ENCODE measurements at regions not wholly inside any gene's neighbourhood (a gene's known extent, or its start where the extent isn't known, plus 50 kb on each side); places are given as distances from the start of the nearest gene placed in this dataset.

DNA sequence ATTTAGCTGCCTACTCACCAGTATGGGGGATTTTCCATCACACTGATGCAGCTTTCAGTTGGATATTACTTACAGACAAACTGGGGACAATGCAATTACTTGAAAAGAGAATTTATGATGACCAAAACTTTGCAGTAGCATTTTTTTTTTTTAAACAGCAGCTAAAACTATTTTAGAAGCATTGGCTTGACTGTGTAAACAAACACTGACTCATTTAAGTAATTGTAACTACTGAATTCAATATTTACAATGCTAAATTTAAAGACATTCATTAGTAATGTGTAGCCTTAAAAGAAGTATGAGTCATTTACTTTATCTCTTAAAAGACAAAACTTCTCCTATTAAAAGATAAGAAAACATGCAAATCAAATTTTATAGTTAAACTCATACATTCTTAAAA, 295.9 kb upstream of the FERMT1 start:
- no peaks in the 10 kb centered on the region for H3K9me1 ChIP-seq (ENCODE audit: control insufficient read depth, extremely low read depth, insufficient read depth, low read length)
- H3K36me3 ChIP-seq (ENCODE audit: control insufficient read depth in 2 of 2, extremely low read depth in 1 of 2, insufficient read depth in 2 of 2, low read length in 2 of 2) = no peaks in the 10 kb centered on the region
- TF ChIP-seq EZH2 (IDR thresholded peaks at IDR 0.05; ENCODE audit: low read length) = no peak
- TF ChIP-seq, protein P1, sequence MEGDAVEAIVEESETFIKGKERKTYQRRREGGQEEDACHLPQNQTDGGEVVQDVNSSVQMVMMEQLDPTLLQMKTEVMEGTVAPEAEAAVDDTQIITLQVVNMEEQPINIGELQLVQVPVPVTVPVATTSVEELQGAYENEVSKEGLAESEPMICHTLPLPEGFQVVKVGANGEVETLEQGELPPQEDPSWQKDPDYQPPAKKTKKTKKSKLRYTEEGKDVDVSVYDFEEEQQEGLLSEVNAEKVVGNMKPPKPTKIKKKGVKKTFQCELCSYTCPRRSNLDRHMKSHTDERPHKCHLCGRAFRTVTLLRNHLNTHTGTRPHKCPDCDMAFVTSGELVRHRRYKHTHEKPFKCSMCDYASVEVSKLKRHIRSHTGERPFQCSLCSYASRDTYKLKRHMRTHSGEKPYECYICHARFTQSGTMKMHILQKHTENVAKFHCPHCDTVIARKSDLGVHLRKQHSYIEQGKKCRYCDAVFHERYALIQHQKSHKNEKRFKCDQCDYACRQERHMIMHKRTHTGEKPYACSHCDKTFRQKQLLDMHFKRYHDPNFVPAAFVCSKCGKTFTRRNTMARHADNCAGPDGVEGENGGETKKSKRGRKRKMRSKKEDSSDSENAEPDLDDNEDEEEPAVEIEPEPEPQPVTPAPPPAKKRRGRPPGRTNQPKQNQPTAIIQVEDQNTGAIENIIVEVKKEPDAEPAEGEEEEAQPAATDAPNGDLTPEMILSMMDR (optimal IDR thresholded peaks at IDR 0.05 in 1 of 3, IDR thresholded peaks at IDR 0.05 in 1 of 3, conservative IDR thresholded peaks at IDR 0.05 in 1 of 3; ENCODE audit: extremely low read depth in 1 of 3, insufficient read depth in 2 of 3, low read length in 3 of 3) = no peak
- H3K4me1 ChIP-seq (ENCODE audit: control insufficient read depth, extremely low read depth, insufficient read depth, low read length) = no peaks in the 10 kb centered on the region
- no peak overlapping the region for H3K4me2 ChIP-seq (ENCODE audit: control insufficient read depth, extremely low read depth, insufficient read depth, low read depth, low read length)
- no peaks in the 10 kb centered on the region for H4K20me1 ChIP-seq (ENCODE audit: control insufficient read depth, extremely low read depth, insufficient read depth, low read length)
- H3K4me3 ChIP-seq (ENCODE audit: control insufficient read depth in 2 of 3, extremely low read depth in 1 of 3, insufficient read depth in 2 of 3, low read depth in 1 of 3, low read length in 3 of 3) = no peak overlapping the region
- H2AFZ ChIP-seq (ENCODE audit: control insufficient read depth, low read length) = no peak overlapping the region
- no peak overlapping the region for H3K27ac ChIP-seq (ENCODE audit: control insufficient read depth, insufficient read depth, low read length)
- no peak overlapping the region for H3K9ac ChIP-seq (ENCODE audit: control insufficient read depth, extremely low read depth, insufficient read depth, low read length)
- no peaks in the 10 kb centered on the region for H3K9me3 ChIP-seq (ENCODE audit: control insufficient read depth, low read depth, low read length)
- dilution Hi-C loops (cut with MboI; ENCODE audit: extremely low pct_ligation_motif_present, low sequenced_read_pairs) = no loop called here
- DNase-seq (ENCODE audit: low read depth, low spot score) (no peak), FAIRE-seq (no peak)
- no peaks in the 10 kb centered on the region for H3K27me3 ChIP-seq (ENCODE audit: control insufficient read depth, extremely low read depth, insufficient read depth, low read length)
- H3K79me2 ChIP-seq (ENCODE audit: control insufficient read depth, insufficient read depth, low read length) = no peaks in the 10 kb centered on the region

DNA sequence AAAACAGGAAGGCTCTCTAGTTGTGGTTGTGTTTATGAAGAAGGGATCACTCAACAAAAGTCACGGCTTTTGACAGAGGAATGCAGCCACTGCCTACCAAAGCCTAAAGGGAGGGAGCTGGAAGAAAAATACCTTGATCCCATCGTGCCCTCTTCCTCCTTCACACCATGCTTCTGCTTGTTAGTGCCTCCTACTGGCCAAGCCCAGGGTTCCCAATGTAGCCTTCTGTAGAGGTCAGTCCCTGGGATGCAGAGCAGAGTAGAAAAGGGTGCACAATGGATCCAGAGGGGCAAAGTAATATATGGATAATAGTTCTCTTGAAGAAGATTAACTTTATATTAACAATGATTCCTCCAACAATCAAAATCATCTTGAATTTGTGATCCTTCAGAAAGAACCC, 293.5 kb upstream of the FERMT1 start:
- no peak for TF ChIP-seq EZH2 (IDR thresholded peaks at IDR 0.05; ENCODE audit: low read length)
- TF ChIP-seq, protein P1 (optimal IDR thresholded peaks at IDR 0.05 in 1 of 3, IDR thresholded peaks at IDR 0.05 in 1 of 3, conservative IDR thresholded peaks at IDR 0.05 in 1 of 3; ENCODE audit: extremely low read depth in 1 of 3, insufficient read depth in 2 of 3, low read length in 3 of 3) = no peak
- H3K36me3 ChIP-seq (ENCODE audit: control insufficient read depth in 2 of 2, extremely low read depth in 1 of 2, insufficient read depth in 2 of 2, low read length in 2 of 2) = no peaks in the 10 kb centered on the region
- no peaks in the 10 kb centered on the region for H3K9me1 ChIP-seq (ENCODE audit: control insufficient read depth, extremely low read depth, insufficient read depth, low read length)
- no peak overlapping the region for H3K27ac ChIP-seq (ENCODE audit: control insufficient read depth, insufficient read depth, low read length)
- dilution Hi-C loops (cut with MboI; ENCODE audit: extremely low pct_ligation_motif_present, low sequenced_read_pairs) = no loop called here
- no peak overlapping the region for H3K4me3 ChIP-seq (ENCODE audit: control insufficient read depth in 2 of 3, extremely low read depth in 1 of 3, insufficient read depth in 2 of 3, low read depth in 1 of 3, low read length in 3 of 3)
- H4K20me1 ChIP-seq (ENCODE audit: control insufficient read depth, extremely low read depth, insufficient read depth, low read length) = no peaks in the 10 kb centered on the region
- H3K79me2 ChIP-seq (ENCODE audit: control insufficient read depth, insufficient read depth, low read length) = no peaks in the 10 kb centered on the region
- no peak overlapping the region for H3K9ac ChIP-seq (ENCODE audit: control insufficient read depth, extremely low read depth, insufficient read depth, low read length)
- no peak overlapping the region for H2AFZ ChIP-seq (ENCODE audit: control insufficient read depth, low read length)
- DNase-seq (ENCODE audit: low read depth, low spot score) (no peak), FAIRE-seq (no peak)
- no peak overlapping the region for H3K4me2 ChIP-seq (ENCODE audit: control insufficient read depth, extremely low read depth, insufficient read depth, low read depth, low read length)
- no peaks in the 10 kb centered on the region for H3K27me3 ChIP-seq (ENCODE audit: control insufficient read depth, extremely low read depth, insufficient read depth, low read length)
- no peaks in the 10 kb centered on the region for H3K4me1 ChIP-seq (ENCODE audit: control insufficient read depth, extremely low read depth, insufficient read depth, low read length)
- no peaks in the 10 kb centered on the region for H3K9me3 ChIP-seq (ENCODE audit: control insufficient read depth, low read depth, low read length)

Data from keratinocyte (primary cell).